BLaER1 treated with 17β-estradiol and CSF1 and Interleukin-3, amounts not matched to agents 10 nM and 100 nM (cell line): ENCODE measurements at regions not wholly inside any gene's neighbourhood (a gene's known extent, or its start where the extent isn't known, plus 50 kb on each side); places are given as distances from the start of the nearest gene placed in this dataset.

ENCODE experiments used
- H3K27ac ChIP-seq, 11 experiments: shearing (Covaris generic); formaldehyde crosslinking; 2 replicates each; pipeline ENCODE4 v1.8.1; 2022
- H3K27me3 ChIP-seq, 11 experiments: shearing (Covaris generic); formaldehyde crosslinking; 2 replicates each; pipeline ENCODE4 v1.8.1; 2022
- H3K36me3 ChIP-seq, 11 experiments: shearing (Covaris generic); formaldehyde crosslinking; 2 replicates each; pipeline ENCODE4 v1.8.1; 2022
- H3K4me1 ChIP-seq, 10 experiments: shearing (Covaris generic); formaldehyde crosslinking; 2 replicates each; pipeline ENCODE4 v1.8.1; 2022
- H3K4me2 ChIP-seq, 11 experiments: shearing (Covaris generic); formaldehyde crosslinking; 2 replicates each; pipeline ENCODE4 v1.8.1; 2022
- H3K4me3 ChIP-seq, 10 experiments: shearing (Covaris generic); formaldehyde crosslinking; 2 replicates each; pipeline ENCODE4 v1.8.1; 2022
- H3K9ac ChIP-seq, 11 experiments: shearing (Covaris generic); formaldehyde crosslinking; 2 replicates each; pipeline ENCODE4 v1.8.1; 2022
- H3K9me3 ChIP-seq, 11 experiments: shearing (Covaris generic); formaldehyde crosslinking; replicated peaks in 1 of 11; 2 replicates each; pipeline ENCODE4 v1.8.1; 2022
- H4K20me1 ChIP-seq, 11 experiments: shearing (Covaris generic); formaldehyde crosslinking; 2 replicates each; pipeline ENCODE4 v1.8.1; 2022
- Cebpa-rat ChIP-seq, 11 experiments: shearing (Covaris generic); IDR thresholded peaks; 2 replicates each; pipeline ENCODE4 v1.8.1; 2022

GRCh38 chr2:190113000-190113399, 50.5 kb upstream of the MSTN start:
- no peak for TF ChIP-seq Cebpa-rat (IDR thresholded peaks at IDR 0.05)
- Histone ChIP-seq H3K27ac (no peak overlapping the region), H3K9ac (no peak overlapping the region), H3K9me3 (no peaks in the 10 kb centered on the region), H3K4me3 (no peak overlapping the region), H3K36me3 (no peaks in the 10 kb centered on the region), H3K27me3 (no peaks in the 10 kb centered on the region), H4K20me1 (no peaks in the 10 kb centered on the region), H3K4me1 (no peaks in the 10 kb centered on the region), H3K4me2 (no peak overlapping the region)
